CD14-positive monocyte (primary cell): ENCODE measurements at regions not wholly inside any gene's neighbourhood (a gene's known extent, or its start where the extent isn't known, plus 50 kb on each side); places are given as distances from the start of the nearest gene placed in this dataset.

Source experiments
- DNase-seq, 3 donors: peaks; one replicate each; pipeline ENCODE4 v3.0.0-alpha.2; 2011 to 2022
- H2AFZ ChIP-seq: 2 replicates; pipeline ENCODE4 v1.6.0; 2012; ENCODE audit warnings: mild to moderate bottlenecking, low read depth, low read length, inconsistent platforms; ENCODE audit not compliant: insufficient read depth, poor library complexity, severe bottlenecking
- H3K27ac ChIP-seq, 2 donors: 1 replicate in 1 of 2; 2 replicates in 1 of 2; pipeline ENCODE4 v1.5.1; 2012 to 2013; ENCODE audit warnings: low read length in 2 of 2, control low read depth in 1 of 2, inconsistent platforms in 1 of 2, low read depth in 1 of 2, mild to moderate bottlenecking in 1 of 2
- H3K27me3 ChIP-seq, 2 donors: one replicate each; pipeline versions ENCODE4 v1.6.0 to v1.6.1; 2011 to 2013; ENCODE audit warnings: low read length in 2 of 2; ENCODE audit not compliant: control insufficient read depth in 2 of 2, insufficient read depth in 2 of 2
- H3K36me3 ChIP-seq, 2 donors: replicated peaks in 1 of 2; 1 replicate in 1 of 2; 2 replicates in 1 of 2; pipeline versions ENCODE4 v1.5.1 to v1.6.1; 2012 to 2013; ENCODE audit warnings: low read length in 2 of 2, control low read depth in 1 of 2, inconsistent platforms in 1 of 2, mild to moderate bottlenecking in 1 of 2; ENCODE audit not compliant: insufficient read depth in 2 of 2, control insufficient read depth in 1 of 2
- H3K4me1 ChIP-seq, 2 donors: 1 replicate in 1 of 2; 2 replicates in 1 of 2; pipeline versions ENCODE4 v1.5.1 to v1.6.1; 2012 to 2013; ENCODE audit warnings: low read length in 2 of 2, control low read depth in 1 of 2, inconsistent platforms in 1 of 2, mild to moderate bottlenecking in 1 of 2, moderate library complexity in 1 of 2; ENCODE audit not compliant: insufficient read depth in 2 of 2, control insufficient read depth in 1 of 2
- H3K4me2 ChIP-seq: replicated peaks from 2 replicates; pipeline ENCODE3; 2012; ENCODE audit warnings: low read length, moderate library complexity, mild to moderate bottlenecking; ENCODE audit not compliant: poor library complexity, severe bottlenecking; ENCODE audit errors: extremely low read depth
- H3K4me3 ChIP-seq, 3 experiments: fragments of 200-600 bp in 1 of 3; sonication (generic) in 1 of 3; replicated peaks in 1 of 3; 1 replicate in 2 of 3; 2 replicates in 1 of 3; pipeline ENCODE4 v1.5.1; 2011 to 2013; ENCODE audit warnings: low read length in 3 of 3, mild to moderate bottlenecking in 3 of 3, control low read depth in 2 of 3, low read depth in 2 of 3, inconsistent platforms in 1 of 3, moderate library complexity in 1 of 3
- H3K79me2 ChIP-seq: 2 replicates; pipeline ENCODE4 v1.6.0; 2012; ENCODE audit warnings: mild to moderate bottlenecking, control low read depth, inconsistent platforms, low read length, moderate library complexity; ENCODE audit not compliant: insufficient read depth
- H3K9ac ChIP-seq: 2 replicates; pipeline ENCODE4 v1.6.0; 2017; ENCODE audit warnings: low read length, mild to moderate bottlenecking; ENCODE audit not compliant: insufficient read depth, poor library complexity, severe bottlenecking
- H3K9me3 ChIP-seq, 2 donors: replicated peaks in 1 of 2; 1 replicate in 1 of 2; 2 replicates in 1 of 2; pipeline versions ENCODE4 v1.5.1 to v1.6.1; 2012 to 2013; ENCODE audit warnings: low read length in 2 of 2, control low read depth in 1 of 2; ENCODE audit not compliant: control insufficient read depth in 1 of 2, insufficient read depth in 1 of 2
- H4K20me1 ChIP-seq: 2 replicates; pipeline ENCODE4 v1.6.0; 2012; ENCODE audit warnings: mild to moderate bottlenecking, low read length, control low read depth, moderate library complexity; ENCODE audit not compliant: insufficient read depth
- H3K27ac Mint-ChIP-seq, 7 donors: one replicate each; pipeline ENCODE4 v1.8.0; 2020; ENCODE audit warnings: mild to moderate bottlenecking in 7 of 7, mixed read lengths in 7 of 7, moderate library complexity in 6 of 7, inconsistent platforms in 2 of 7
- H3K27me3 Mint-ChIP-seq, 3 donors: one replicate each; pipeline ENCODE4 v1.8.0; 2021 to 2022; ENCODE audit warnings: low read depth in 3 of 3, mild to moderate bottlenecking in 3 of 3, mixed read lengths in 3 of 3, moderate library complexity in 3 of 3, inconsistent platforms in 1 of 3
- H3K36me3 Mint-ChIP-seq, 2 donors: one replicate each; pipeline ENCODE4 v1.8.0; 2020; ENCODE audit warnings: mixed read lengths in 2 of 2, inconsistent platforms in 1 of 2, mild to moderate bottlenecking in 1 of 2
- H3K4me1 Mint-ChIP-seq: one replicate; pipeline ENCODE4 v1.8.0; 2020; ENCODE audit warnings: mild to moderate bottlenecking, mixed read lengths
- H3K4me3 Mint-ChIP-seq, 2 donors: one replicate each; pipeline ENCODE4 v1.8.0; 2020; ENCODE audit warnings: mild to moderate bottlenecking in 2 of 2, mixed read lengths in 2 of 2, moderate library complexity in 1 of 2
- H3K9me3 Mint-ChIP-seq, 7 donors: one replicate each; pipeline ENCODE4 v1.8.0; 2020 to 2022; ENCODE audit warnings: mixed read lengths in 7 of 7, mild to moderate bottlenecking in 6 of 7, moderate library complexity in 6 of 7, inconsistent platforms in 2 of 7
- CTCF ChIP-seq: fragments of 200-600 bp; IDR thresholded peaks from one replicate; pipeline ENCODE4 v1.8.0; 2022; ENCODE audit warnings: antibody characterized with exemption, mild to moderate bottlenecking
- WGBS: methylation state at CpG from one replicate; pipeline ENCODE4 v1.1.5; 2013; ENCODE audit warnings: missing lambda C conversion rate; ENCODE audit not compliant: insufficient coverage; 5-methylcytosine and 5-hydroxymethylcytosine counted together
- intact Hi-C, 2 donors: fragments of 100-400 bp; cut with micrococcal nuclease; formaldehyde crosslinking; loops; one replicate each; pipeline versions ENCODE4 v1.15.0 to v1.15.1; 2023

- H3K4me1 ChIP-seq, result no peaks in the 10 kb centered on the region
- no peak overlapping the region for H2AFZ ChIP-seq
- no peak overlapping the region for H3K27ac ChIP-seq
- no peaks in the 10 kb centered on the region for H4K20me1 ChIP-seq
- H3K9ac ChIP-seq, result no peak overlapping the region
- Mint-ChIP-seq H3K27ac (no peak overlapping the region), H3K9me3 (peaks cover 0 to 3% (median 0%) of the 10 kb centered on the region in 7 donors), H3K4me3 (no peak overlapping the region), H3K27me3 (no peaks in the 10 kb centered on the region), H3K4me1 (no peaks in the 10 kb centered on the region), H3K36me3 (no peaks in the 10 kb centered on the region)
- H3K79me2 ChIP-seq, result no peaks in the 10 kb centered on the region
- H3K27me3 ChIP-seq, result no peaks in the 10 kb centered on the region
- no CpG with 5 or more reads among the region's 4 CpGs for WGBS
- no peaks in the 10 kb centered on the region for H3K36me3 ChIP-seq
- H3K4me2 ChIP-seq, result no peak overlapping the region
- no peaks in the 10 kb centered on the region for H3K9me3 ChIP-seq
- intact Hi-C loops, result no loop called here
- H3K4me3 ChIP-seq, result no peak overlapping the region
- TF ChIP-seq CTCF, result no peak
- no peak for DNase-seq
These were observed 564.2 kb upstream of the KIRREL3 start for GRCh38 chr11:127564810-127565209.

GRCh38 chr11:127559978-127560377 is 559.4 kb upstream of the KIRREL3 start:
- H3K36me3 Mint-ChIP-seq, result no peaks in the 10 kb centered on the region
- Histone ChIP-seq H3K79me2 (no peaks in the 10 kb centered on the region), H2AFZ (no peak overlapping the region), H3K4me3 (no peak overlapping the region), H3K9me3 (no peaks in the 10 kb centered on the region), H3K27me3 (no peaks in the 10 kb centered on the region), H3K4me2 (no peak overlapping the region), H3K4me1 (no peaks in the 10 kb centered on the region), H3K36me3 (no peaks in the 10 kb centered on the region), H3K9ac (no peak overlapping the region), H3K27ac (no peak overlapping the region), H4K20me1 (no peaks in the 10 kb centered on the region)
- no peak overlapping the region for H3K4me3 Mint-ChIP-seq
- no peaks in the 10 kb centered on the region for H3K27me3 Mint-ChIP-seq
- peaks cover 4% of the 10 kb centered on the region for H3K4me1 Mint-ChIP-seq
- no peak for DNase-seq
- H3K9me3 Mint-ChIP-seq, result no peaks in the 10 kb centered on the region
- WGBS, result 100% methylated on average over 1 of the region's 2 CpGs
- intact Hi-C loops, result no loop called here
- no peak for TF ChIP-seq CTCF
- no peak overlapping the region for H3K27ac Mint-ChIP-seq
